Upper lobe of right lung (tissue), 1 donor: ENCODE measurements at regions not wholly inside any gene's neighbourhood (a gene's known extent, or its start where the extent isn't known, plus 50 kb on each side); places are given as distances from the start of the nearest gene placed in this dataset.

ENCODE experiments used
- ATAC-seq: fragments of 200-7000 bp; cut with Tn5 transposase; one replicate; pipeline ENCODE4 v1.9.1; 2020; ENCODE audit warnings: mild to moderate bottlenecking, moderate library complexity
- DNase-seq: peaks from one replicate; pipeline ENCODE4 v3.0.0-alpha.2; 2020
- H3K27ac ChIP-seq: fragments of 200-600 bp; one replicate; pipeline ENCODE4 v1.8.0; 2022
- H3K27me3 ChIP-seq: fragments of 200-600 bp; one replicate; pipeline ENCODE4 v1.8.0; 2022; ENCODE audit warnings: mild to moderate bottlenecking
- H3K36me3 ChIP-seq: fragments of 200-600 bp; one replicate; pipeline ENCODE4 v1.8.0; 2022
- H3K4me1 ChIP-seq: fragments of 200-600 bp; one replicate; pipeline ENCODE4 v1.8.0; 2022
- H3K4me3 ChIP-seq: fragments of 200-600 bp; one replicate; pipeline ENCODE4 v1.8.0; 2022; ENCODE audit warnings: mild to moderate bottlenecking
- H3K9me3 ChIP-seq: fragments of 200-600 bp; one replicate; pipeline ENCODE4 v1.8.0; 2022
- CTCF ChIP-seq: fragments of 200-600 bp; IDR thresholded peaks from one replicate; pipeline ENCODE4 v1.8.0; 2022; ENCODE audit warnings: antibody characterized with exemption
- intact Hi-C: fragments of 100-400 bp; cut with DNase I; formaldehyde crosslinking; loops from one replicate; pipeline ENCODE4 v1.11.0; 2022
- donor health status: DM: no; HTN: yes; CAD: no; lungs with severe emphysema.

GRCh38 chr11:36774603-36775002, 176.6 kb upstream of the RAG2 start:
- Histone ChIP-seq H3K27me3 (no peaks in the 10 kb centered on the region), H3K4me3 (no peak overlapping the region), H3K27ac (no peak overlapping the region), H3K4me1 (no peaks in the 10 kb centered on the region), H3K36me3 (no peaks in the 10 kb centered on the region), H3K9me3 (no peaks in the 10 kb centered on the region)
- intact Hi-C loops, result no loop called here
- ATAC-seq (no peak), DNase-seq (no peak)
- TF ChIP-seq CTCF, result no peak

- no peak overlapping the region for H3K27ac ChIP-seq
- no peak for DNase-seq
- no peak for ATAC-seq
- intact Hi-C loops, result no loop called here
- TF ChIP-seq CTCF, result no peak
- H3K36me3 ChIP-seq, result no peaks in the 10 kb centered on the region
- H3K4me3 ChIP-seq, result no peak overlapping the region
- peaks cover 8% of the 10 kb centered on the region for H3K27me3 ChIP-seq
- no peaks in the 10 kb centered on the region for H3K9me3 ChIP-seq
- H3K4me1 ChIP-seq, result no peaks in the 10 kb centered on the region
Observed at GRCh38 chr11:36763187-36763586, 165.2 kb upstream of the RAG2 start.

DNA sequence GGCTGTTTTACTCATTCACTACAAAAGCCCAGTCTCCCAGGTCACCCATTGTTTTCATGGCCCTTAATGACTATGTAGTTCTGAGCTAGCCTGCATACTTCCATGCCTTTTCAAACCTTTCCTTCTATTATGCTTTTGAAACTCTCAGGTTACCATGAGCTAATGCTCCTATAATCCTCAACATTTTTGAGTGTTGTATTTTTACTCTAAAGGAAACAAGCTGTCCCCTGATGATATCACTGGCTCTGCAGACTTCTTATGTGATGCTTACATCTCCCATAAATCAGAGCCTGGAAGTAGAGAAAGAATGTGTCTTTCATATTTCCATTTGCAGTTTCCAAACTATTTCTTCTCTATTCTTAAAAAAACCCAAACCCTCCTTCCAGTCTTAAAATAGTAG, 159.0 kb upstream of the RAG2 start:
- Histone ChIP-seq H3K36me3 (no peaks in the 10 kb centered on the region), H3K27ac (no peak overlapping the region), H3K27me3 (peaks cover 12% of the 10 kb centered on the region), H3K4me3 (no peak overlapping the region), H3K9me3 (no peaks in the 10 kb centered on the region), H3K4me1 (no peaks in the 10 kb centered on the region)
- ATAC-seq (no peak), DNase-seq (no peak)
- TF ChIP-seq CTCF, result no peak
- intact Hi-C loops, result no loop called here

DNA sequence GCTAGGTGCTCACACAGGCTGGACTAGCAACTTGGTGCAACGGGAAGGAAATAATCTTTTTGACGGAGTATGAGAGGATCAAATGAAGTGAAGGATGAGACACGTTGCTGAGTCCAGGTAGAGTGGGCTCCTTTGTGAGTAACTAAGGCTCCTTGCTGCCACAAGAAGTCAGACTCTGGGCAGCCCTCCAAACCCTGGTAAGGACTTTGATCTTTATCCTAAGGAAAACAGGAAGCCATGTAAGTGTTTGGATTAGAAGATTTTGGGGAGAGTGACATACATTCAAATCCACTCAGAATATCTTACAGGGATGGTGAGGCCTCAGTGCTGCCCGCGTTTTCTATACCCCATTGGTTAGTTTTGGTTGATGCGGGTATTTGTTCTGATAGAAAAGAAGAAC, 155.9 kb upstream of the RAG2 start:
- intact Hi-C loops, result no loop called here
- TF ChIP-seq CTCF, result no peak
- no peaks in the 10 kb centered on the region for H3K36me3 ChIP-seq
- H3K4me1 ChIP-seq, result no peaks in the 10 kb centered on the region
- DNase-seq (no peak), ATAC-seq (no peak)
- no peaks in the 10 kb centered on the region for H3K9me3 ChIP-seq
- peaks cover 8% of the 10 kb centered on the region for H3K27me3 ChIP-seq
- no peak overlapping the region for H3K27ac ChIP-seq
- H3K4me3 ChIP-seq, result no peak overlapping the region

DNA sequence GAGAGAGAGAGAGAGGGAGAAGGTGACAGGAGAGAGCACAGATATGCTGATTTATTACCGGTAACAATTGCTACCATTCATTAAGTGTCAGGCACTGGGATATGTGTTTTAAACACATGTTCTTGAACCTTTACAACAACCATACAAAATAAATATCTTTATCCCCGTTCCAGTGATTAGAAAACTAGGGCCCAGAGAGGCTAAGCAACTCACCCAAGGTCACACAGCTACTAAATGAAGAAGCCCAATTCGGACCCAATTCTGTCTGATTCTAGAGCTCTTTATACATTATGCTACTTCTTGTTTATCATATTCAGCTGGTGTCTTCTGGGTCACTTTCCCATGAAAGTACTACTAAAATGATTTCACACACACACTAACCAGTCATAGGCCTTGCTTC, 154.0 kb upstream of the RAG2 start:
- Histone ChIP-seq H3K27me3 (peaks cover 17% of the 10 kb centered on the region), H3K4me1 (no peaks in the 10 kb centered on the region), H3K27ac (no peak overlapping the region), H3K36me3 (no peaks in the 10 kb centered on the region), H3K9me3 (no peaks in the 10 kb centered on the region), H3K4me3 (no peak overlapping the region)
- DNase-seq (no peak), ATAC-seq (no peak)
- intact Hi-C loops, result no loop called here
- no peak for TF ChIP-seq CTCF

DNA sequence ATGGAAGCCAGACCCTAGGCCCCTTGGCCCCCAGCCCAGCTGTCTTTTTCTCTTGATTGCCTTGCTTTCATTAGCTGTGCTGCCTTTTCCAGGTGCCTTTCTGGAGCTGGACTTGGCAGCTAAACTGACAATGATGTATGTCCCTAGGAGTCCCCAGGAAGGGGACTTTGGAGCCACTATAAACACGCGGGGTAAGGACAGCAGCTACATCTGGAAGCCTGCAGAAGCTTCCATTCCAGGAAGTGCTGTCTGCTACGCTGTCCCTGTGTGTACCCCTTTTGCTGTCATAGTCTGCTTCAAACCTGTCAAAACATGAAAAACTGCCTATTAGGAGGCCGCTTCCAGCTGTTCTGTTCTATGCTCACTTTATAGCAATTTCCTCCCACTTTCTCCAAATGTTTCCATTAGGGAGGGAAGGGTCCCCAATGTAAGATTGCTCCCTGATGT, 153.3 kb upstream of the RAG2 start:
- no peaks in the 10 kb centered on the region for H3K9me3 ChIP-seq
- intact Hi-C loops, result no loop called here
- H3K27me3 ChIP-seq, result peaks cover 17% of the 10 kb centered on the region
- DNase-seq, result no peak
- no peak for TF ChIP-seq CTCF
- no peaks in the 10 kb centered on the region for H3K4me1 ChIP-seq
- no peak for ATAC-seq
- H3K4me3 ChIP-seq, result no peak overlapping the region
- H3K36me3 ChIP-seq, result no peaks in the 10 kb centered on the region
- no peak overlapping the region for H3K27ac ChIP-seq
